ENCODE measurements at regions not wholly inside any gene's neighbourhood (a gene's known extent, or its start where the extent isn't known, plus 50 kb on each side); places are given as distances from the start of the nearest gene placed in this dataset.

DNA sequence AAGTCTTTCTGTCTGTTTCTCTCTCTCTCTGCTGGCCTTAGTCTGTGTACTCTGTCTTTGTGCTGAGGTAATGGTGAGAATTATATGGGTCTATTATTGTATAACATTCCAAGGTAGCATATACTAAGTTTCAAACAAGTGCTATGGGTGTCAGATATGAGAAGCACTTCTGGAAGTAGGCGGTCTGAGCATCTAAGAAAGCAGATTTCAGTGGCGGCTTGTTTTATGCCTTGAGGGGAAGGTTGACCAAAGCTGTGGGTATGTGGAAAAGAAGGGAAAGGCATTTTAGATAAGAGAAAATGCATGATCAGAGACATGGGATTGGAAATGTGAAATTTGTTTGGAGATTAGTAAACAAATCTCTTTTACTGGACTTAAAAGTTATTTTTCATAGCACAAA lies 348.5 kb downstream of the RFC3 start:
- Histone ChIP-seq H3K79me2 (ENCODE audit: low read length) (no peaks in the 10 kb centered on the region), H3K9ac (ENCODE audit: low read length) (no peak overlapping the region), H3K4me3 (ENCODE audit: low read length) (no peak overlapping the region), H3K36me3 (replicated peaks; ENCODE audit: low read depth, low read length) (no peaks in the 10 kb centered on the region), H3K27ac (ENCODE audit: low read length) (no peak overlapping the region), H3K4me1 (ENCODE audit: low read length) (peaks cover 19% of the 10 kb centered on the region), H3K4me2 (ENCODE audit: low read length) (no peak overlapping the region), H3K27me3 (ENCODE audit: low read depth, low read length) (no peaks in the 10 kb centered on the region), H2AFZ (ENCODE audit: low read depth, low read length) (no peak overlapping the region), H3K9me3 (ENCODE audit: insufficient read depth, low read length) (no peaks in the 10 kb centered on the region), H4K20me1 (ENCODE audit: insufficient read depth, low read length) (no peaks in the 10 kb centered on the region)
- no peak for TF ChIP-seq EZH2phosphoT487 (IDR thresholded peaks at IDR 0.05; ENCODE audit: low read depth)
- TF ChIP-seq, protein P1, sequence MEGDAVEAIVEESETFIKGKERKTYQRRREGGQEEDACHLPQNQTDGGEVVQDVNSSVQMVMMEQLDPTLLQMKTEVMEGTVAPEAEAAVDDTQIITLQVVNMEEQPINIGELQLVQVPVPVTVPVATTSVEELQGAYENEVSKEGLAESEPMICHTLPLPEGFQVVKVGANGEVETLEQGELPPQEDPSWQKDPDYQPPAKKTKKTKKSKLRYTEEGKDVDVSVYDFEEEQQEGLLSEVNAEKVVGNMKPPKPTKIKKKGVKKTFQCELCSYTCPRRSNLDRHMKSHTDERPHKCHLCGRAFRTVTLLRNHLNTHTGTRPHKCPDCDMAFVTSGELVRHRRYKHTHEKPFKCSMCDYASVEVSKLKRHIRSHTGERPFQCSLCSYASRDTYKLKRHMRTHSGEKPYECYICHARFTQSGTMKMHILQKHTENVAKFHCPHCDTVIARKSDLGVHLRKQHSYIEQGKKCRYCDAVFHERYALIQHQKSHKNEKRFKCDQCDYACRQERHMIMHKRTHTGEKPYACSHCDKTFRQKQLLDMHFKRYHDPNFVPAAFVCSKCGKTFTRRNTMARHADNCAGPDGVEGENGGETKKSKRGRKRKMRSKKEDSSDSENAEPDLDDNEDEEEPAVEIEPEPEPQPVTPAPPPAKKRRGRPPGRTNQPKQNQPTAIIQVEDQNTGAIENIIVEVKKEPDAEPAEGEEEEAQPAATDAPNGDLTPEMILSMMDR (IDR thresholded peaks at IDR 0.05; ENCODE audit: low read depth, low read length) = no peak

DNA sequence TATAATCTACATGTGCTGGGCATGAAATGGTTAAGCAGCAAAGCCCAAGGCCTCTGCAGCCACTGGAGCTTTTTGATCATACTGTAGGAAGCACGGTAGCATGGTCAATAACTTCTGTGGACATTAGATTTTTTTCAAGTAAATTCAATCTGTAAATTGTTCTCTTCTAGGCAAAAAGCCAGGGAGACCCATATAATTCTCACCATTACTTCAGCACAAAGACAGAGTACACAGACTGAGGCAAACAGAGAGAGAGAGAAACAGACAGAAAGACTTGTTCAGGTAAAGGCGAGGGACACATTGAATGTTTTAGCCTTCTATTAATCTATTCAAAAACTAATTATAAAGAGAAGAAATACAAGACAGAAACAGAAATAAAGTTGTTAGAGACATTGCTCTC lies 349.4 kb downstream of the RFC3 start:
- H3K4me1 ChIP-seq (ENCODE audit: low read length) = peaks cover 10% of the 10 kb centered on the region
- TF ChIP-seq, protein P1 (IDR thresholded peaks at IDR 0.05; ENCODE audit: low read depth, low read length) = no peak
- TF ChIP-seq EZH2phosphoT487 (IDR thresholded peaks at IDR 0.05; ENCODE audit: low read depth) = no peak
- no peak overlapping the region for H3K4me2 ChIP-seq (ENCODE audit: low read length)
- H2AFZ ChIP-seq (ENCODE audit: low read depth, low read length) = no peak overlapping the region
- no peak overlapping the region for H3K9ac ChIP-seq (ENCODE audit: low read length)
- H3K9me3 ChIP-seq (ENCODE audit: insufficient read depth, low read length) = no peaks in the 10 kb centered on the region
- H4K20me1 ChIP-seq (ENCODE audit: insufficient read depth, low read length) = no peaks in the 10 kb centered on the region
- no peak overlapping the region for H3K27ac ChIP-seq (ENCODE audit: low read length)
- no peaks in the 10 kb centered on the region for H3K36me3 ChIP-seq (replicated peaks; ENCODE audit: low read depth, low read length)
- no peaks in the 10 kb centered on the region for H3K27me3 ChIP-seq (ENCODE audit: low read depth, low read length)
- H3K4me3 ChIP-seq (ENCODE audit: low read length) = no peak overlapping the region
- H3K79me2 ChIP-seq (ENCODE audit: low read length) = no peaks in the 10 kb centered on the region

DNA sequence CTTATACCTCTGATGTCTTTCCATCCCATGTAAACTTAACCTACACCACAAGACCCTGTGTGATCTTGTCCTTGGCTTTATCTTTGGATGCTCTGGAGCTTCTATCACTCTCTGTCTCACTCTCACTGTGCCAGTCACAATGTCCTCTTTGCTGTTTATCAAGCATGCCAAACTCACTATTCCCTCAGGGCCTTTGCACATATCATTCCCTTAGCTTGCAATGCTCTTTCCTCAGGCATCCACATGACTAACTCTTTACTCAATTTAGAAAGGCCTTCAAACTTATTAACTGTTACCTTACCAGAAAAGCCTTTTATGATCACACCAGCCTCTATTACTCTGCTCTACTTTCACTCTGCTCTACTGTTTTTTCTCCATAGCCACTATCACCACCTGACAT lies 354.1 kb downstream of the RFC3 start:
- Histone ChIP-seq H3K9ac (ENCODE audit: low read length) (no peak overlapping the region), H3K4me3 (ENCODE audit: low read length) (no peak overlapping the region), H3K36me3 (replicated peaks; ENCODE audit: low read depth, low read length) (no peaks in the 10 kb centered on the region), H3K4me1 (ENCODE audit: low read length) (no peaks in the 10 kb centered on the region), H3K9me3 (ENCODE audit: insufficient read depth, low read length) (no peaks in the 10 kb centered on the region), H3K27me3 (ENCODE audit: low read depth, low read length) (no peaks in the 10 kb centered on the region), H2AFZ (ENCODE audit: low read depth, low read length) (no peak overlapping the region), H3K79me2 (ENCODE audit: low read length) (no peaks in the 10 kb centered on the region), H3K27ac (ENCODE audit: low read length) (no peak overlapping the region), H4K20me1 (ENCODE audit: insufficient read depth, low read length) (no peaks in the 10 kb centered on the region), H3K4me2 (ENCODE audit: low read length) (no peak overlapping the region)
- no peak for TF ChIP-seq EZH2phosphoT487 (IDR thresholded peaks at IDR 0.05; ENCODE audit: low read depth)
- TF ChIP-seq, protein P1 (IDR thresholded peaks at IDR 0.05; ENCODE audit: low read depth, low read length) = no peak

DNA sequence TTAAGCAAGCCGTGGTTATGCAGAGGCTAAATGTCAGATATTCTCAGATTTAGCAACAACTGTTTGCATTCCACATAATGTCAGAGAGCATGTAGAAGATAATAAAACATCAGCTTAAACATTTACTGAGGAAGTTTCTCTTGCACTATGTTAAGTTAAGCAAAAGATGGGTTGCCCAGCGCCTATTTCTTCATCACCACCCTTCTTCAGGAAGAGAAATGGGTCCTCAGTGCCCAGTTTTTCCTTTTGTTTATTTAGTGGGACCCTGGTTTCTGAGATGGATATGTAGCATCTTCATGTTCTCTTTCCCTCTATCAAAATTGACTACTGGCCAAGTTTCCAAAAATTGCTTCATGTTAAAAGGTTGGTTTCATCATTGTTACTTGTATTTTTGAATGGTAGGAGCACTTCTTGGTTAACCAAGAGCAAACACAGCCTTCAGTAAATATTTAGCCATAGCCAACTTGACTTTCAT lies 356.8 kb downstream of the RFC3 start:
- Histone ChIP-seq H3K27ac (ENCODE audit: low read length) (no peak overlapping the region), H2AFZ (ENCODE audit: low read depth, low read length) (no peak overlapping the region), H3K4me2 (ENCODE audit: low read length) (no peak overlapping the region)

More for the DNA sequence above, 356.8 kb downstream of the RFC3 start:
- no peaks in the 10 kb centered on the region for H3K27me3 ChIP-seq (ENCODE audit: low read depth, low read length)
- H3K9ac ChIP-seq (ENCODE audit: low read length) = no peak overlapping the region
- H3K9me3 ChIP-seq (ENCODE audit: insufficient read depth, low read length) = no peaks in the 10 kb centered on the region
- no peak for TF ChIP-seq EZH2phosphoT487 (IDR thresholded peaks at IDR 0.05; ENCODE audit: low read depth)
- TF ChIP-seq, protein P1 (IDR thresholded peaks at IDR 0.05; ENCODE audit: low read depth, low read length) = no peak
- H4K20me1 ChIP-seq (ENCODE audit: insufficient read depth, low read length) = no peaks in the 10 kb centered on the region
- H3K4me1 ChIP-seq (ENCODE audit: low read length) = no peaks in the 10 kb centered on the region
- no peaks in the 10 kb centered on the region for H3K36me3 ChIP-seq (replicated peaks; ENCODE audit: low read depth, low read length)
- no peak overlapping the region for H3K4me3 ChIP-seq (ENCODE audit: low read length)
- no peaks in the 10 kb centered on the region for H3K79me2 ChIP-seq (ENCODE audit: low read length)

Data from OCI-LY3 (cell line).